H9 (cell line): ENCODE measurements at regions not wholly inside any gene's neighbourhood (a gene's known extent, or its start where the extent isn't known, plus 50 kb on each side); places are given as distances from the start of the nearest gene placed in this dataset.

Experiments
- DNase-seq: peaks from one replicate; pipeline ENCODE4 v3.0.0-alpha.2; 2017
- H2AFZ ChIP-seq: one replicate; pipeline ENCODE4 v1.6.1; 2013; ENCODE audit warnings: mild to moderate bottlenecking, low read length, control low read depth, moderate library complexity
- H2AK5ac ChIP-seq: 2 replicates; pipeline ENCODE4 v1.6.1; 2013; ENCODE audit warnings: low read length, control low read depth, mixed read lengths; ENCODE audit not compliant: insufficient read length
- H2BK120ac ChIP-seq: one replicate; pipeline ENCODE4 v1.6.1; 2013; ENCODE audit warnings: low read depth, mild to moderate bottlenecking, low read length, control low read depth, inconsistent platforms; ENCODE audit not compliant: poor library complexity, severe bottlenecking
- H2BK12ac ChIP-seq: 2 replicates; pipeline ENCODE4 v1.6.1; 2013; ENCODE audit warnings: low read length, control low read depth, mixed read lengths, low read depth; ENCODE audit not compliant: insufficient read length
- H2BK15ac ChIP-seq: 2 replicates; pipeline ENCODE4 v1.6.1; 2013; ENCODE audit warnings: low read depth, low read length, control low read depth
- H2BK20ac ChIP-seq: one replicate; pipeline ENCODE4 v1.6.1; 2013; ENCODE audit warnings: low read depth, mild to moderate bottlenecking, low read length, control low read depth, inconsistent platforms; ENCODE audit not compliant: poor library complexity, severe bottlenecking
- H2BK5ac ChIP-seq: 2 replicates; pipeline ENCODE4 v1.6.1; 2013; ENCODE audit warnings: low read length, control low read depth, mixed read lengths; ENCODE audit not compliant: insufficient read length
- H3K14ac ChIP-seq: 2 replicates; pipeline ENCODE4 v1.6.1; 2013; ENCODE audit warnings: low read length, control low read depth; ENCODE audit not compliant: insufficient read depth
- H3K18ac ChIP-seq: 2 replicates; pipeline ENCODE4 v1.6.1; 2013; ENCODE audit warnings: low read depth, mild to moderate bottlenecking, mixed read lengths, low read length, control low read depth; ENCODE audit not compliant: insufficient read length
- H3K23ac ChIP-seq: 2 replicates; pipeline ENCODE4 v1.6.1; 2013; ENCODE audit warnings: low read length, control low read depth, mixed read lengths, low read depth; ENCODE audit not compliant: insufficient read length
- H3K23me2 ChIP-seq: 2 replicates; pipeline ENCODE4 v1.6.1; 2013; ENCODE audit warnings: low read depth, mild to moderate bottlenecking, mixed read lengths, low read length, control low read depth; ENCODE audit not compliant: insufficient read length, poor library complexity, severe bottlenecking
- H3K27ac ChIP-seq: 2 replicates; pipeline ENCODE4 v1.5.1; 2013; ENCODE audit warnings: low read length, control low read depth, mixed read lengths, low read depth; ENCODE audit not compliant: insufficient read length
- H3K27me3 ChIP-seq: 2 replicates; pipeline ENCODE4 v1.6.1; 2013; ENCODE audit warnings: low read length, control low read depth, inconsistent platforms; ENCODE audit not compliant: insufficient read depth
- H3K4ac ChIP-seq: 2 replicates; pipeline ENCODE4 v1.6.1; 2013; ENCODE audit warnings: low read depth, mild to moderate bottlenecking, control low read depth, inconsistent platforms, low read length, moderate library complexity
- H3K4me1 ChIP-seq: 2 replicates; pipeline ENCODE4 v1.6.1; 2013; ENCODE audit warnings: low read length, control low read depth, inconsistent platforms; ENCODE audit not compliant: insufficient read depth
- H3K4me2 ChIP-seq: 2 replicates; pipeline ENCODE4 v1.6.1; 2013; ENCODE audit warnings: low read length, control low read depth, mixed read lengths; ENCODE audit not compliant: insufficient read length, insufficient read depth
- H3K56ac ChIP-seq: 2 replicates; pipeline ENCODE4 v1.6.1; 2013; ENCODE audit warnings: low read depth, mild to moderate bottlenecking, mixed read lengths, low read length, control low read depth; ENCODE audit not compliant: insufficient read length
- H3K79me1 ChIP-seq: 2 replicates; pipeline ENCODE4 v1.6.1; 2013; ENCODE audit warnings: low read depth, mild to moderate bottlenecking, moderate library complexity, low read length, control low read depth, inconsistent platforms; ENCODE audit not compliant: insufficient read depth, poor library complexity, severe bottlenecking
- H3K79me2 ChIP-seq: 2 replicates; pipeline ENCODE4 v1.6.1; 2013; ENCODE audit warnings: low read length, control low read depth, inconsistent platforms; ENCODE audit not compliant: insufficient read depth
- H3K9ac ChIP-seq: 2 replicates; pipeline ENCODE4 v1.6.1; 2013; ENCODE audit warnings: low read length, control low read depth, mixed read lengths; ENCODE audit not compliant: insufficient read length; ENCODE audit errors: extremely low read depth
- H3K9me3 ChIP-seq: one replicate; pipeline ENCODE4 v1.6.1; 2013; ENCODE audit warnings: low read depth, low read length, inconsistent platforms; ENCODE audit not compliant: control insufficient read depth
- H3T11ph ChIP-seq: one replicate; pipeline ENCODE4 v1.6.1; 2013; ENCODE audit warnings: mild to moderate bottlenecking, low read length, control low read depth, inconsistent platforms
- H4K20me1 ChIP-seq: one replicate; pipeline ENCODE4 v1.6.1; 2013; ENCODE audit not compliant: control insufficient read depth, insufficient read length, insufficient read depth
- H4K5ac ChIP-seq: 2 replicates; pipeline ENCODE4 v1.6.1; 2013; ENCODE audit warnings: low read depth, mild to moderate bottlenecking, mixed read lengths, low read length, control low read depth; ENCODE audit not compliant: insufficient read length
- H4K8ac ChIP-seq: replicated peaks from 2 replicates; pipeline ENCODE4 v1.6.1; 2013; ENCODE audit warnings: low read length, control low read depth, mixed read lengths, low read depth; ENCODE audit not compliant: insufficient read length
- H4K91ac ChIP-seq: 2 replicates; pipeline ENCODE4 v1.6.1; 2013; ENCODE audit warnings: low read depth, mild to moderate bottlenecking, moderate library complexity, mixed read lengths, low read length, control low read depth; ENCODE audit not compliant: insufficient read length
- H3K27ac Mint-ChIP-seq, 3 experiments: 2 replicates in 2 of 3; 3 replicates in 1 of 3; pipeline ENCODE4 v1.8.0; 2020 to 2021; ENCODE audit warnings: mixed read lengths in 3 of 3, mild to moderate bottlenecking in 1 of 3, moderate library complexity in 1 of 3
- H3K27me3 Mint-ChIP-seq: 2 replicates; pipeline ENCODE4 v1.8.0; 2021; ENCODE audit warnings: low read depth, mild to moderate bottlenecking, moderate library complexity, mixed read lengths
- H3K36me3 Mint-ChIP-seq, 3 experiments: 2 replicates in 2 of 3; 3 replicates in 1 of 3; pipeline ENCODE4 v1.8.0; 2020 to 2021; ENCODE audit warnings: low read depth in 3 of 3, mixed read lengths in 3 of 3; ENCODE audit not compliant: insufficient read depth in 1 of 3
- H3K4me1 Mint-ChIP-seq, 2 experiments: 2 replicates each; pipeline ENCODE4 v1.8.0; 2020; ENCODE audit warnings: mixed read lengths in 2 of 2
- H3K4me3 Mint-ChIP-seq, 2 experiments: 2 replicates in 1 of 2; 3 replicates in 1 of 2; pipeline ENCODE4 v1.8.0; 2020 to 2021; ENCODE audit warnings: mild to moderate bottlenecking in 2 of 2, mixed read lengths in 2 of 2, moderate library complexity in 1 of 2
- H3K9me3 Mint-ChIP-seq, 2 experiments: 2 replicates in 1 of 2; 3 replicates in 1 of 2; pipeline ENCODE4 v1.8.0; 2020; ENCODE audit warnings: mild to moderate bottlenecking in 2 of 2, mixed read lengths in 2 of 2, moderate library complexity in 1 of 2
- CTCF ChIP-seq: fragments of 200-600 bp; sonication (generic); conservative IDR thresholded peaks from 3 replicates; pipeline ENCODE4 v1.8.0; 2021; ENCODE audit warnings: antibody characterized with exemption, mild to moderate bottlenecking
- WGBS: extraction: QIAGEN DNeasy Blood & Tissue Kit; methylation state at CpG from one replicate; pipeline ENCODE4 v1.1.7; 2013; ENCODE audit warnings: missing lambda C conversion rate, low lambda C conversion rate, mixed read lengths; ENCODE audit not compliant: insufficient read length; ENCODE audit errors: extremely low coverage; 5-methylcytosine and 5-hydroxymethylcytosine counted together

DNA sequence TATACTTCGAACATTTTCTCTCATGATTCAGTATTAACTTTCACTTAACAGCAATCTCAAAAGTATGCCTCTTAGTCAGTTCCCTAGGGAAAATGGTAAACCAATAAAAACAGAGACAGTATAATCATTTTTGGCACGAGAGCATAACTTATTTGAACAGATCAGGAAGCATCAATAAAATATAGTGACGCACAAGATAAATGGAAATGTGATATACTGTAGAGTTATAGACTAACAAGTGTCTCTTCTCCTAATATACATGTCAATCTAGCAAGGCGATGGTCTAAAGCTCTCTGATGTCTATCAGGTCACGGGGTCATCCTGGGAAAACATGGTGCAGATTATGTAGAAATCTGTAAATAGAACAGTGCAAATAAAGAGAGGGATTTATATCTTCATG, 131.6 kb downstream of the HGF start:
- Histone ChIP-seq H3K4me1 (no peaks in the 10 kb centered on the region), H3K23me2 (no peaks in the 10 kb centered on the region), H3K9ac (no peak overlapping the region), H2BK15ac (no peak overlapping the region), H2BK12ac (no peak overlapping the region), H3K9me3 (no peaks in the 10 kb centered on the region), H3K23ac (no peak overlapping the region), H3K27me3 (no peaks in the 10 kb centered on the region), H3K4ac (no peak overlapping the region), H3K18ac (no peak overlapping the region), H3K79me1 (no peaks in the 10 kb centered on the region), H2BK5ac (no peak overlapping the region), H2BK120ac (no peak overlapping the region), H4K8ac (no peak overlapping the region), H3K56ac (no peak overlapping the region), H4K91ac (no peak overlapping the region), H2BK20ac (no peak overlapping the region), H3T11ph (no peak overlapping the region), H3K4me2 (no peak overlapping the region), H3K79me2 (no peaks in the 10 kb centered on the region), H3K27ac (no peak overlapping the region), H4K5ac (no peak overlapping the region), H2AFZ (no peak overlapping the region), H3K14ac (no peak overlapping the region), H2AK5ac (no peak overlapping the region), H4K20me1 (no peaks in the 10 kb centered on the region)
- no peak for DNase-seq
- H3K36me3 Mint-ChIP-seq, result no peaks in the 10 kb centered on the region
- WGBS, result no CpG with 5 or more reads among the region's 5 CpGs
- no peaks in the 10 kb centered on the region; the same call in 1 of the 2 replicates for H3K27me3 Mint-ChIP-seq
- no peak overlapping the region; a peak in 1 of 7 replicates for H3K27ac Mint-ChIP-seq
- no peak for TF ChIP-seq CTCF
- H3K9me3 Mint-ChIP-seq, result peaks cover 4 to 5% of the 10 kb centered on the region in 2 experiments; a peak in 2 of 5 replicates
- no peaks in the 10 kb centered on the region for H3K4me1 Mint-ChIP-seq
- H3K4me3 Mint-ChIP-seq, result no peak overlapping the region
